GM21381 (cell line): ENCODE measurements at regions not wholly inside any gene's neighbourhood (a gene's known extent, or its start where the extent isn't known, plus 50 kb on each side); places are given as distances from the start of the nearest gene placed in this dataset.

Experiments used
- ATAC-seq: cut with Tn5 transposase; IDR thresholded peaks from one replicate; pipeline ENCODE4 v1.9.1; 2021; ENCODE audit warnings: mild to moderate bottlenecking, moderate library complexity; ENCODE audit not compliant: unreplicated experiment

GRCh38 chr20:10919396-10920140, 245.8 kb upstream of the JAG1 start:
- ATAC-seq = no peak

- no peak for ATAC-seq
These were observed 246.6 kb upstream of the JAG1 start for GRCh38 chr20:10920396-10920795.

GRCh38 chr20:10921491-10922010, 247.8 kb upstream of the JAG1 start:
- no peak for ATAC-seq

GRCh38 chr20:10922506-10922905, 248.7 kb upstream of the JAG1 start:
- no peak for ATAC-seq

- ATAC-seq = no peak
These were observed 249.1 kb upstream of the JAG1 start for GRCh38 chr20:10922941-10923340.

- ATAC-seq = no peak
These were observed 250.9 kb upstream of the JAG1 start for GRCh38 chr20:10924644-10925201.

- ATAC-seq = no peak
These were observed 252.0 kb upstream of the JAG1 start for GRCh38 chr20:10925767-10926166.

- no peak for ATAC-seq
These were observed 253.3 kb upstream of the JAG1 start for GRCh38 chr20:10927011-10927583.

- ATAC-seq = no peak
These were observed 254.4 kb upstream of the JAG1 start for GRCh38 chr20:10927936-10928840.

GRCh38 chr20:10928841-10929421, 255.1 kb upstream of the JAG1 start:
- ATAC-seq = no peak

GRCh38 chr20:10935658-10936402, 262.0 kb upstream of the JAG1 start:
- no peak for ATAC-seq

GRCh38 chr20:10936786-10937185, 263.0 kb upstream of the JAG1 start:
- no peak for ATAC-seq

GRCh38 chr20:10939331-10939941, 265.6 kb upstream of the JAG1 start:
- no peak for ATAC-seq

- ATAC-seq = peak; percentile 96
These were observed 267.1 kb upstream of the JAG1 start for GRCh38 chr20:10940941-10941340.

GRCh38 chr20:10943686-10944265, 270.0 kb upstream of the JAG1 start:
- no peak for ATAC-seq

- ATAC-seq = peak; percentile 79
These were observed 272.5 kb upstream of the JAG1 start for GRCh38 chr20:10946124-10946880.

- ATAC-seq = no peak
These were observed 273.9 kb upstream of the JAG1 start for GRCh38 chr20:10947726-10948125.

- no peak for ATAC-seq
These were observed 276.4 kb upstream of the JAG1 start for GRCh38 chr20:10949930-10950783.
